ENCODE measurements at regions not wholly inside any gene's neighbourhood (a gene's known extent, or its start where the extent isn't known, plus 50 kb on each side); places are given as distances from the start of the nearest gene placed in this dataset.

DNA sequence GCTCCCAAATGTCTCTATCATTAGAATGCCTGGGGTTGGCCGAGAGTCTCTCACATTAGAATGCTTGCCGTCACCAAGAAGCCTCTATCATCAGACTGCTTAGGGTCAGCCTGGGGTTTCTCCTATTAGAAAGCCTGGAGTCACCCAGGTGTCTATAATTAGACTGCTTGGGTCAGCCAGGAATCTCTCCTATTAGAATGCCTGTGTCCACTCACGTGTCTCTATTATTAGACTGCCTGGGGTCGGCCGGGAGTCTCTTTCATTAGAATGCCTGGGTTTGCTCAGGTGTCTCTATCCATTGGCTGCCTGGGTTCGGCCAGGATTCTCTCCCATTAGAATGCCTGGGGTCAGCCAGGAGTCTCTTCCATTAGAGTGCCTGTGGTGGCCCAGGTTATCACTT is 1453.1 kb downstream of the UQCRFS1 start (continued):
- TF ChIP-seq, protein P1, sequence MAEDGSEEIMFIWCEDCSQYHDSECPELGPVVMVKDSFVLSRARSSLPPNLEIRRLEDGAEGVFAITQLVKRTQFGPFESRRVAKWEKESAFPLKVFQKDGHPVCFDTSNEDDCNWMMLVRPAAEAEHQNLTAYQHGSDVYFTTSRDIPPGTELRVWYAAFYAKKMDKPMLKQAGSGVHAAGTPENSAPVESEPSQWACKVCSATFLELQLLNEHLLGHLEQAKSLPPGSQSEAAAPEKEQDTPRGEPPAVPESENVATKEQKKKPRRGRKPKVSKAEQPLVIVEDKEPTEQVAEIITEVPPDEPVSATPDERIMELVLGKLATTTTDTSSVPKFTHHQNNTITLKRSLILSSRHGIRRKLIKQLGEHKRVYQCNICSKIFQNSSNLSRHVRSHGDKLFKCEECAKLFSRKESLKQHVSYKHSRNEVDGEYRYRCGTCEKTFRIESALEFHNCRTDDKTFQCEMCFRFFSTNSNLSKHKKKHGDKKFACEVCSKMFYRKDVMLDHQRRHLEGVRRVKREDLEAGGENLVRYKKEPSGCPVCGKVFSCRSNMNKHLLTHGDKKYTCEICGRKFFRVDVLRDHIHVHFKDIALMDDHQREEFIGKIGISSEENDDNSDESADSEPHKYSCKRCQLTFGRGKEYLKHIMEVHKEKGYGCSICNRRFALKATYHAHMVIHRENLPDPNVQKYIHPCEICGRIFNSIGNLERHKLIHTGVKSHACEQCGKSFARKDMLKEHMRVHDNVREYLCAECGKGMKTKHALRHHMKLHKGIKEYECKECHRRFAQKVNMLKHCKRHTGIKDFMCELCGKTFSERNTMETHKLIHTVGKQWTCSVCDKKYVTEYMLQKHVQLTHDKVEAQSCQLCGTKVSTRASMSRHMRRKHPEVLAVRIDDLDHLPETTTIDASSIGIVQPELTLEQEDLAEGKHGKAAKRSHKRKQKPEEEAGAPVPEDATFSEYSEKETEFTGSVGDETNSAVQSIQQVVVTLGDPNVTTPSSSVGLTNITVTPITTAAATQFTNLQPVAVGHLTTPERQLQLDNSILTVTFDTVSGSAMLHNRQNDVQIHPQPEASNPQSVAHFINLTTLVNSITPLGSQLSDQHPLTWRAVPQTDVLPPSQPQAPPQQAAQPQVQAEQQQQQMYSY (CRISPR knock-in tag; IDR thresholded peaks at IDR 0.05), result no peak
- no peak for TF ChIP-seq ZBTB21 (CRISPR knock-in tag; IDR thresholded peaks at IDR 0.05; ENCODE audit: borderline replicate concordance)

DNA sequence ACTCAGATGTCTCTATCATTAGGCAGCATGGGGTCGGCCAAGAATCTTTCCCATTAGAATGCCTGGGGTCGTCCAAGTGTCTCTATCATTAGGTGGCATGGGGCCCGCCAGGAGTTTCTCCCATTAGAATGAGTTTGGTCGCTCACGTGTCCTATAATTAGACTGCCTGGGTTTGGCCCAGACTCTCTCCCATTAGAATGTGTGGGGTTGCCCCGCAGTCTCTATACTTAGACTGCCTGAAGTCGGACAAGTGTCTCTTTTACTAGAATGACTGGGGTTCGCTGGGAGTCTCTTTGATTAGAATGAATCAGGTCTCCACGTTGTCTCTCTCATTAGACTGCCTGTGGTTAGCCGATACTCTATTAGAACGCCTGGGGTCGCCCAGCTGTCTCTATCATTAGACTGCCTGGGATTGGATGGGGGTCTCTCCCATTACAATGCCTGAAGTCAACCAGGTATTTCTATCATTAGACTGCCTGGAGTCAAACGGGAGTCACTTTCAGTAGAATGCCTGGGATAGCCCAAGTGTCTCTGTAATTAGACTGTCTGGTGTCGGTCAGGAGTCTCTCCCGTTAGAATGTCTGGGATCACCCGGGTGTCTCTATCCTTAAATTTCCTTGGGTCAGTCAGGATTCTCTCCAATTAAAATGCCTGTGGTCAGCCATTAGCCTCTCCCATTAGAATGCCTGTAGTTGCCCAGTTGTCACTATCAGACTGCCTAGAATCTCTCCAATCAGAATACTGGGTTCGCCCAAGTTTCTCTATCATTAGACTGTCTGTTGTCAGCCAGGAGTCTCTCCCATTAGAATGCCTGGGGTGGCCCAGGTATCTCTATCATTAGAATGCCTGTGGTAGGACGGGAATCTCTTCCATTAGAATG is 1454.1 kb downstream of the UQCRFS1 start:
- ChIA-PET POLR2A (no interaction called here), CTCF (no interaction called here)
- H3K27me3 Mint-ChIP-seq (ENCODE audit: low read depth), result peaks cover 94% of the 10 kb centered on the region
- H3K4me3 Mint-ChIP-seq, result no peak overlapping the region
- no peaks in the 10 kb centered on the region for H3K4me1 Mint-ChIP-seq
- ATAC-seq, result no peak
- peaks cover 57% of the 10 kb centered on the region for H3K36me3 Mint-ChIP-seq
- H3K27ac Mint-ChIP-seq, result no peak overlapping the region
- no peak for DNase-seq (ENCODE audit: low spot score)
- peaks cover 84% of the 10 kb centered on the region for H3K9me3 Mint-ChIP-seq
- TF ChIP-seq, protein P2, sequence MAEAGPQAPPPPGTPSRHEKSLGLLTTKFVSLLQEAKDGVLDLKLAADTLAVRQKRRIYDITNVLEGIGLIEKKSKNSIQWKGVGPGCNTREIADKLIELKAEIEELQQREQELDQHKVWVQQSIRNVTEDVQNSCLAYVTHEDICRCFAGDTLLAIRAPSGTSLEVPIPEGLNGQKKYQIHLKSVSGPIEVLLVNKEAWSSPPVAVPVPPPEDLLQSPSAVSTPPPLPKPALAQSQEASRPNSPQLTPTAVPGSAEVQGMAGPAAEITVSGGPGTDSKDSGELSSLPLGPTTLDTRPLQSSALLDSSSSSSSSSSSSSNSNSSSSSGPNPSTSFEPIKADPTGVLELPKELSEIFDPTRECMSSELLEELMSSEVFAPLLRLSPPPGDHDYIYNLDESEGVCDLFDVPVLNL (CRISPR knock-in tag; IDR thresholded peaks at IDR 0.05; ENCODE audit: borderline replicate concordance, low read depth), result no peak
- TF ChIP-seq, protein P3, sequence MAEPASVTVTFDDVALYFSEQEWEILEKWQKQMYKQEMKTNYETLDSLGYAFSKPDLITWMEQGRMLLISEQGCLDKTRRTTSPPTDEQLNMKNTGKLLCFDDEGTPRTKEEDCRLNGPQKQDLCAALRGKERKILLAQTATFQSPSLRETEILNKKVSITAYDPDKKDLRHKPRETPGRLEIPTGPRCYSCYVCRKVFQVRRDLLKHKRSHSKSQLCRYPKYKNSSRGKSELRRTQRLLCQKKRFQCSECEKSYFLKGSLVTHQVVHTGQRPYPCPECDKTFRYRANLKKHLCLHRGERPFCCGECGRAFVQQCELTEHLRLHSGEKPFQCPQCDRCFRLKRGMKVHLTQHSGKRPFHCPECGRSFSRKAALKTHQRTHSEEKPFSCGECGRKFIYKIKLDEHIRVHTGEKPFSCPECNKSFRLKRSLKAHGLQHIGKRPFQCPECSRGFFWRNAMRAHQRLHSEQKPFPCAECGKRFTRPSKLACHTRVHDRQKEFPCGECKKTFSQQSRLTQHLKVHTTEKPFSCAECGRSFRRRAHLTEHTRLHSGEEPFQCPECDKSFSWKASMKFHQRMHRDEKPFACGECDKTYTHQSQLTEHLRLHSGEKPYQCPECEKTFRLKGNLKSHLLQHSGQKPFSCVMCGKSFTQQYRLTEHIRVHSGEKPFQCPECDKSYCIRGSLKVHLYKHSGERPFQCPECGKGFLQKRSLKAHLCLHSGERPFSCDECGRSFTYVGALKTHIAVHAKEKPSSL (CRISPR knock-in tag; conservative IDR thresholded peaks at IDR 0.05), result no peak
- TF ChIP-seq ZNF396 (CRISPR knock-in tag; IDR thresholded peaks at IDR 0.05; ENCODE audit: borderline replicate concordance) (no peak), IRF2 (CRISPR knock-in tag; IDR thresholded peaks at IDR 0.05; ENCODE audit: borderline replicate concordance, low read depth) (no peak), JAZF1 (CRISPR knock-in tag; IDR thresholded peaks at IDR 0.05) (no peak), TCF7 (CRISPR knock-in tag; IDR thresholded peaks at IDR 0.05; ENCODE audit: low read depth) (no peak), ATF1 (CRISPR knock-in tag; IDR thresholded peaks at IDR 0.05) (no peak), NR1H2 (CRISPR knock-in tag; IDR thresholded peaks at IDR 0.05) (no peak), RORB (CRISPR knock-in tag; IDR thresholded peaks at IDR 0.05) (no peak), FOXJ3 (CRISPR knock-in tag; IDR thresholded peaks at IDR 0.05; ENCODE audit: borderline replicate concordance) (no peak), KAT7 (CRISPR knock-in tag; IDR thresholded peaks at IDR 0.05; ENCODE audit: borderline replicate concordance) (no peak), ZNF671 (CRISPR knock-in tag; IDR thresholded peaks at IDR 0.05) (no peak), NFE2L1 (CRISPR knock-in tag; IDR thresholded peaks at IDR 0.05) (no peak)
- TF ChIP-seq, protein P4, sequence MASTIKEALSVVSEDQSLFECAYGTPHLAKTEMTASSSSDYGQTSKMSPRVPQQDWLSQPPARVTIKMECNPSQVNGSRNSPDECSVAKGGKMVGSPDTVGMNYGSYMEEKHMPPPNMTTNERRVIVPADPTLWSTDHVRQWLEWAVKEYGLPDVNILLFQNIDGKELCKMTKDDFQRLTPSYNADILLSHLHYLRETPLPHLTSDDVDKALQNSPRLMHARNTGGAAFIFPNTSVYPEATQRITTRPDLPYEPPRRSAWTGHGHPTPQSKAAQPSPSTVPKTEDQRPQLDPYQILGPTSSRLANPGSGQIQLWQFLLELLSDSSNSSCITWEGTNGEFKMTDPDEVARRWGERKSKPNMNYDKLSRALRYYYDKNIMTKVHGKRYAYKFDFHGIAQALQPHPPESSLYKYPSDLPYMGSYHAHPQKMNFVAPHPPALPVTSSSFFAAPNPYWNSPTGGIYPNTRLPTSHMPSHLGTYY (CRISPR knock-in tag; IDR thresholded peaks at IDR 0.05), result no peak
- TF ChIP-seq, protein P5, sequence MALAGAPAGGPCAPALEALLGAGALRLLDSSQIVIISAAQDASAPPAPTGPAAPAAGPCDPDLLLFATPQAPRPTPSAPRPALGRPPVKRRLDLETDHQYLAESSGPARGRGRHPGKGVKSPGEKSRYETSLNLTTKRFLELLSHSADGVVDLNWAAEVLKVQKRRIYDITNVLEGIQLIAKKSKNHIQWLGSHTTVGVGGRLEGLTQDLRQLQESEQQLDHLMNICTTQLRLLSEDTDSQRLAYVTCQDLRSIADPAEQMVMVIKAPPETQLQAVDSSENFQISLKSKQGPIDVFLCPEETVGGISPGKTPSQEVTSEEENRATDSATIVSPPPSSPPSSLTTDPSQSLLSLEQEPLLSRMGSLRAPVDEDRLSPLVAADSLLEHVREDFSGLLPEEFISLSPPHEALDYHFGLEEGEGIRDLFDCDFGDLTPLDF (CRISPR knock-in tag; IDR thresholded peaks at IDR 0.05), result no peak
- TF ChIP-seq, protein P6, sequence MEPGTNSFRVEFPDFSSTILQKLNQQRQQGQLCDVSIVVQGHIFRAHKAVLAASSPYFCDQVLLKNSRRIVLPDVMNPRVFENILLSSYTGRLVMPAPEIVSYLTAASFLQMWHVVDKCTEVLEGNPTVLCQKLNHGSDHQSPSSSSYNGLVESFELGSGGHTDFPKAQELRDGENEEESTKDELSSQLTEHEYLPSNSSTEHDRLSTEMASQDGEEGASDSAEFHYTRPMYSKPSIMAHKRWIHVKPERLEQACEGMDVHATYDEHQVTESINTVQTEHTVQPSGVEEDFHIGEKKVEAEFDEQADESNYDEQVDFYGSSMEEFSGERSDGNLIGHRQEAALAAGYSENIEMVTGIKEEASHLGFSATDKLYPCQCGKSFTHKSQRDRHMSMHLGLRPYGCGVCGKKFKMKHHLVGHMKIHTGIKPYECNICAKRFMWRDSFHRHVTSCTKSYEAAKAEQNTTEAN (CRISPR knock-in tag; IDR thresholded peaks at IDR 0.05), result no peak
- TF ChIP-seq, protein P7, sequence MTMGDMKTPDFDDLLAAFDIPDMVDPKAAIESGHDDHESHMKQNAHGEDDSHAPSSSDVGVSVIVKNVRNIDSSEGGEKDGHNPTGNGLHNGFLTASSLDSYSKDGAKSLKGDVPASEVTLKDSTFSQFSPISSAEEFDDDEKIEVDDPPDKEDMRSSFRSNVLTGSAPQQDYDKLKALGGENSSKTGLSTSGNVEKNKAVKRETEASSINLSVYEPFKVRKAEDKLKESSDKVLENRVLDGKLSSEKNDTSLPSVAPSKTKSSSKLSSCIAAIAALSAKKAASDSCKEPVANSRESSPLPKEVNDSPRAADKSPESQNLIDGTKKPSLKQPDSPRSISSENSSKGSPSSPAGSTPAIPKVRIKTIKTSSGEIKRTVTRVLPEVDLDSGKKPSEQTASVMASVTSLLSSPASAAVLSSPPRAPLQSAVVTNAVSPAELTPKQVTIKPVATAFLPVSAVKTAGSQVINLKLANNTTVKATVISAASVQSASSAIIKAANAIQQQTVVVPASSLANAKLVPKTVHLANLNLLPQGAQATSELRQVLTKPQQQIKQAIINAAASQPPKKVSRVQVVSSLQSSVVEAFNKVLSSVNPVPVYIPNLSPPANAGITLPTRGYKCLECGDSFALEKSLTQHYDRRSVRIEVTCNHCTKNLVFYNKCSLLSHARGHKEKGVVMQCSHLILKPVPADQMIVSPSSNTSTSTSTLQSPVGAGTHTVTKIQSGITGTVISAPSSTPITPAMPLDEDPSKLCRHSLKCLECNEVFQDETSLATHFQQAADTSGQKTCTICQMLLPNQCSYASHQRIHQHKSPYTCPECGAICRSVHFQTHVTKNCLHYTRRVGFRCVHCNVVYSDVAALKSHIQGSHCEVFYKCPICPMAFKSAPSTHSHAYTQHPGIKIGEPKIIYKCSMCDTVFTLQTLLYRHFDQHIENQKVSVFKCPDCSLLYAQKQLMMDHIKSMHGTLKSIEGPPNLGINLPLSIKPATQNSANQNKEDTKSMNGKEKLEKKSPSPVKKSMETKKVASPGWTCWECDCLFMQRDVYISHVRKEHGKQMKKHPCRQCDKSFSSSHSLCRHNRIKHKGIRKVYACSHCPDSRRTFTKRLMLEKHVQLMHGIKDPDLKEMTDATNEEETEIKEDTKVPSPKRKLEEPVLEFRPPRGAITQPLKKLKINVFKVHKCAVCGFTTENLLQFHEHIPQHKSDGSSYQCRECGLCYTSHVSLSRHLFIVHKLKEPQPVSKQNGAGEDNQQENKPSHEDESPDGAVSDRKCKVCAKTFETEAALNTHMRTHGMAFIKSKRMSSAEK (CRISPR knock-in tag; IDR thresholded peaks at IDR 0.05; ENCODE audit: borderline replicate concordance), result no peak

All from WTC11 (cell line).